ENCODE measurements at regions not wholly inside any gene's neighbourhood (a gene's known extent, or its start where the extent isn't known, plus 50 kb on each side); places are given as distances from the start of the nearest gene placed in this dataset.

DNA sequence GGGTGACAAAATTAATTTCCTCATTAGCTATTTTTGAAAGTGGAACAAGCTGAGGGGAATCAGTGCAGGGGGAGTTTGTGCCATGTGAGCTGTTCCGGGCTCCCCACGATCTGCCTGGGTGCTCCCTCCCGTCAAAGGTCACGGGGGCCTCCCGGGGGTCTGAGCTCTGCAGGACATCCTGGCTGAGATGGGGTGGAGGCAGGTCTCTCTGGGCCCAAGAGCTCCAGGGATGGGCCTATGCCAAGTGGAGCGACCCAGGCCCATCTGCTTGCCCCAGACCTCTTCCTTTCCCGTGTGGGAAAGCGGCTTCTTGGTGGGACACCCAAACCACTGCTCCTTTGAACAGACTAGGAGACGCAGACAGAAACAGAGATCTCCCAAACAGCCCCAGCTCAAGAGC is 143.3 kb upstream of the ID2 start:
- TF ChIP-seq POLR2A (IDR thresholded peaks at IDR 0.05), result no peak
- TF ChIP-seq, protein P1, sequence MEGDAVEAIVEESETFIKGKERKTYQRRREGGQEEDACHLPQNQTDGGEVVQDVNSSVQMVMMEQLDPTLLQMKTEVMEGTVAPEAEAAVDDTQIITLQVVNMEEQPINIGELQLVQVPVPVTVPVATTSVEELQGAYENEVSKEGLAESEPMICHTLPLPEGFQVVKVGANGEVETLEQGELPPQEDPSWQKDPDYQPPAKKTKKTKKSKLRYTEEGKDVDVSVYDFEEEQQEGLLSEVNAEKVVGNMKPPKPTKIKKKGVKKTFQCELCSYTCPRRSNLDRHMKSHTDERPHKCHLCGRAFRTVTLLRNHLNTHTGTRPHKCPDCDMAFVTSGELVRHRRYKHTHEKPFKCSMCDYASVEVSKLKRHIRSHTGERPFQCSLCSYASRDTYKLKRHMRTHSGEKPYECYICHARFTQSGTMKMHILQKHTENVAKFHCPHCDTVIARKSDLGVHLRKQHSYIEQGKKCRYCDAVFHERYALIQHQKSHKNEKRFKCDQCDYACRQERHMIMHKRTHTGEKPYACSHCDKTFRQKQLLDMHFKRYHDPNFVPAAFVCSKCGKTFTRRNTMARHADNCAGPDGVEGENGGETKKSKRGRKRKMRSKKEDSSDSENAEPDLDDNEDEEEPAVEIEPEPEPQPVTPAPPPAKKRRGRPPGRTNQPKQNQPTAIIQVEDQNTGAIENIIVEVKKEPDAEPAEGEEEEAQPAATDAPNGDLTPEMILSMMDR (IDR thresholded peaks at IDR 0.05), result no peak
- no peak for TF ChIP-seq POLR2AphosphoS5 (IDR thresholded peaks at IDR 0.05)
- TF ChIP-seq EP300 (IDR thresholded peaks at IDR 0.05), result no peak
